ENCODE measurements at regions not wholly inside any gene's neighbourhood (a gene's known extent, or its start where the extent isn't known, plus 50 kb on each side); places are given as distances from the start of the nearest gene placed in this dataset.
A peak's percentile ranks its signal among the peaks of the same experiment; 100 is the strongest.

GRCh38 chr3:34544136-34544535 lies 745.7 kb downstream of the PDCD6IP start:
- no peak for DNase-seq

GRCh38 chr3:34547297-34547920 lies 749.0 kb downstream of the PDCD6IP start:
- DNase-seq: no peak

DNA sequence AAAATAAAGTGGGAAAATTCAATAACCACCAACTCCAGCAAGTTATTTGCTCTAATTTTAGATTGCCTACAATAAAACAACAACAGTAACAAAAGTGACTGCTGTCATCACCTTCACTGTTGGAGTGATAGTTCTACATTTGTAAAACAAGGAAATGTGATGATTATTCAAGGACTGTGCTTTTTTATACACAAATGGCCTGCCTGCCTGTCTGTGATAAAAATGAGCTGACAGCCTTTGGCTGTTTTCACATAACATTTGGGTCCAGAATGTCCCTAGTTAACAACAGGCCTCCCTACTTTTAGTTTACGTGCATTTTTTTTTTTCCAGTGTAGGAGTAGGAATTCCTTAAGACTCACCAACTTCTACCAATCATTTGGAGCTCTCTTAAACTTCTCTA lies 768.8 kb downstream of the PDCD6IP start:
- no peak for DNase-seq

- no peak for DNase-seq
Measured at GRCh38 chr3:34568766-34569165, 770.3 kb downstream of the PDCD6IP start.

DNA sequence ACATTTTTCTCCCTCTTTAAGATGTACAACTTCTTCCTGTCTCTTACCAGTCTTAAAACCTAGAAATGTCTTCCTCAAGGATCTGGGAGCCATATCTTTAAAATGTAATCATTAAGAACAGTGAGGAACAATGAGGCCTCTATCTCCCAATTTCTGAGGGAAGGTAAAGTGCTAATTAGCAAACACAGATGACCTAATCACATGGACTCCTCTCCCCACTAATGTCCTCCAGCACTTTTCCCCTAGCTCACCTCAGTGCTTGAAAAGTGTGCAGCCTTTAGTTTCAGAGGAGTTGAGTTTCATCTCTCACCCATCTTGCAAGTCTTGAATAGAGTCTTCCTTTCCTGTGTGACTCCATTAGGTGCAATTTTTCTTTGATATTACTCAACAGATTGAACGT lies 771.0 kb downstream of the PDCD6IP start:
- DNase-seq: no peak

DNA sequence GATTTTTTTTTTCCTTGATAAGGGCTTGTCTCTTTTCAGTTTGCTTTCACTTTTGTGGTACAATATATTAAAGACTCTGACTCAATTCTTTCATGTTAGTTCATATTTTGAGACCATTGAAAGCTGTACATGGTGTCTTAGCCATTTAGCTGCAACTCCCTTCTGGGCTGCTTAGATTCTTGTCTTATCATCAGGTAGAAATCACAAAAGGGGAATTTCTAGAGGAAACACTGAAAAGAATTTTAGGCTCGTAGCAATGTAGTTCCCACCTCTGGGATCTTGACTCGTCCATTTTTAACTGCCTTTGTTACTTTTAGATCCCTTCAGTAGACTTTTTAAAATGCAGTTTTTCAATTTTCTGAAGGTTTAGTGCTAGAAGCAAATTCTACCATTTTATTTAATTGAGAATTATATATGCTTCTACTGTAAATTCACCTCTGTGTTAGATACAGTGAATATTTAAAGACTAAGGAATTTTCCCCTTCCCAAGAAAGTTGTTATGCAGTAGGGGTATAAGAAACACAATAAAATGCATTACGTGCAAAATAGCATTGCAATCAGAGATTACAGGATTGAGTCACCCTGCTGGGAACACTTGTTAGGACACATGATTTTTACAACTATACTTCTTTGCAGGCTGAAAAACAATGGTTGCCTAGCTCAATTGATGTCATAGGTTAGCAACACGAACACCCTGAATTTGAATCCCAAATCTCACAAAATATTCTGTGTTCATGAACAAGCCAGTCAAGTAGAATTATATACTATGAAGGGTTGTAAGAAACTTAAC lies 772.7 kb downstream of the PDCD6IP start:
- DNase-seq: no peak

DNA sequence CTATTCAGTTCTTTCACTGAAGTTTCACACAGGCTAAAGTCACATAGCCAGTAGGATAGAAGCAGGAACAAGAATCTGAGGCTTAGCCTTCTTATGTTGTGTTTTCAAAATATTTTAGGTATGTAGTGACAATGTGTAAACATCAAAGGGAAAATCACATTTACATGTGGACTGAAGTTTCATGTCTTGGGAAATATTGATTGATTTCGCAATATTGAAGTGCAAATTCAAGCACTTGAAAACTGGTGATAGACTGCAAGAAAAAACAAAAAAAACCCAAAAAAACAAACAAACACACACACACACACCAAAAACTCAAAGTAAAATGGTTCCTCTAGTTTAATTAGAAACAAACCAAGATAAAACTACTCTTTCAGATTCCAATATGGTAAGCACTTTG lies 773.3 kb downstream of the PDCD6IP start:
- no peak for DNase-seq

GRCh38 chr3:34575776-34576175 lies 777.3 kb downstream of the PDCD6IP start:
- DNase-seq: no peak

DNA sequence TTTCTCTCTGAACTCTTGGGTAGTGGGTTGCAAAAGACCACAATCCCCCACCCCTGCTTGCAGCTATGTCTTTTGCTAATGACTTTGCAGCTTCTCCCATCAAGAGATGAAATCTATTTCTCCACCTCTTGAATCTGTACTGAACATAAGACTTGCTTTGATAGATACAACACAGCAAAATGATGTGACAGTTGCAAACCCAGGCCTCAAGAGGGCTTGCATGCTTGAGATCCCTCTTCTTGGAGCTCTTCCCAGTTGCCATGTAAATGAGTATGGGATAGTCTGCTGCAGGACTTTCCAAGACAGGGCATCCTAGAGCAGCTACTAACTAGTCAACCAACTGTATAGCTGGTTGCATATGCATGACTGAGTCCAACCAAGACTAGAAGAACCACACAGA lies 783.6 kb downstream of the PDCD6IP start:
- no peak for DNase-seq

- DNase-seq: no peak
Measured at GRCh38 chr3:34583451-34583850, 785.0 kb downstream of the PDCD6IP start.

DNA sequence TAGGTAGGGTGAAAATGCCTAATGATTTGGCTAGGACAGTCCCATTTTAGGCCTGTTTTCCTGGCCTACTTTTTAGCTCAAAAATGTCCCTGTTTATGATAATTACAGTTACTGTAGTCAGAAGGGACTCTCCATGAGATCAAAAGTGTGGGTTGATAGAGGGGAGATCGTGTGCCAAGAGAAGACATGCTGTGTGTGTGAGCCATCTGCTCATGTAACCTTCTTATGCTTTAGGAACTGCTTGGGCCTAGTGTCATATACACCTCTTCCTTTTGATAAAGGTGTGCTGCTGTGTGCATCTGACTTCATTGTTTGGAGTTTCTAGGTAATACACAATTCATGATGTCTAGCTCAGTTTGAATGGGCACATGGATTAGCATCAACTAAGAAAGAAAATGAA lies 786.5 kb downstream of the PDCD6IP start:
- no peak for DNase-seq

DNA sequence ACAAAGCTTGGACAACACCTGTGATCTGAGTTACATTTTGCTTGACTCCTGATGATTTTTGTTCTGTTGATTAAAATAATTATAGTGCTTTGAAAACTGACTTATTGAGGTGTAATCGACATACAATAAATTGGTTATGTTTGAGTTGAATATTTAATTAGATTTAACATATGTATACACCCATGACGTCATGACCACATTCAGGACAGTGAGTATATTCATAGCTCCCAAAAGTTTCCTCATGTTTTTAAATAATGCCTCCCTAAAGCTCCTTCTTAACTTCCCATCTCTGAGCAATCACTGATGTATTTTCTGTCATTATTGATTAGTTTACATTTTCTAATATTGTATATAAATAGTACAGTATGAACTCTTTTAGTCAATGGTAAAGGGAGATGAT lies 801.2 kb downstream of the PDCD6IP start:
- DNase-seq: no peak

DNA sequence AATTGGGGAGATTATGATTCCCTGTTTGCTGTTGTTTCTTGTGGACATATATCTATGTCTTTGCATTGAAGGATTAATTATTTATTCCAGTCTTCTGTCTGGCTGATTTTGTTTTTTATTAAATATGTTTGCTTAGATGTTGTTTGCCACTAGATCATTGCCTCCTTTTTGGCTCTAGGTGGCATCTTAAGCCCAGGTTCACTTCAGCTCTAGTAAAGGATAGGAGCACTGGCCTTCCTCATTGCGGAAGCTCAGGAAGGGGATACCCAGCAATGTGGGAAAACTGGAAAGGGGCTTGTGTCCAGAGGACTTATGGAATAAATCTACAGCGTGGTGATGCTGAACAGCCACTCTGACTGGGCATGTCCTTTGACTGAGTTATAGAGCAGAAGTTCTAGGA lies 821.6 kb downstream of the PDCD6IP start:
- DNase-seq: no peak

- DNase-seq: no peak
Measured at GRCh38 chr3:34626699-34627098, 828.3 kb downstream of the PDCD6IP start.

DNA sequence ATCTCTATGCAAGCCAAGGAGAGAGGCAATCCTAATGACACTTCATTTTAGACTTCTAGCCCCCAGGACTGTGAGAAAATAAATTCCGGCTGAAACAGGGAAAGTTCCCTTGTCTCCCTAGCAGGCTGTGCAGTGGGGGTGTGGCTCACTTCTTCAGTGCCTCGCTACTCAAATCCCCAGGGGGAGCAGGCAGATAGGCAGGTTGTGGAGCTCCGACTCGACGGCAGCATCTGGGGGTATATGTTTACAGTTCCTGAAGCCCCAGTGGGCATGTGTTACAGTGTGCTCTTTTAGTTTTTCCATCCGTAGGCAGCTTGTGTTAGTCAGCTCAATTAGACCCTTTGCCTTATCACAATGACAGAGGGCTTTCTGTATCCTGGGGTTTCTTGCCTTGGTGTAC lies 836.5 kb downstream of the PDCD6IP start:
- no peak for DNase-seq

DNA sequence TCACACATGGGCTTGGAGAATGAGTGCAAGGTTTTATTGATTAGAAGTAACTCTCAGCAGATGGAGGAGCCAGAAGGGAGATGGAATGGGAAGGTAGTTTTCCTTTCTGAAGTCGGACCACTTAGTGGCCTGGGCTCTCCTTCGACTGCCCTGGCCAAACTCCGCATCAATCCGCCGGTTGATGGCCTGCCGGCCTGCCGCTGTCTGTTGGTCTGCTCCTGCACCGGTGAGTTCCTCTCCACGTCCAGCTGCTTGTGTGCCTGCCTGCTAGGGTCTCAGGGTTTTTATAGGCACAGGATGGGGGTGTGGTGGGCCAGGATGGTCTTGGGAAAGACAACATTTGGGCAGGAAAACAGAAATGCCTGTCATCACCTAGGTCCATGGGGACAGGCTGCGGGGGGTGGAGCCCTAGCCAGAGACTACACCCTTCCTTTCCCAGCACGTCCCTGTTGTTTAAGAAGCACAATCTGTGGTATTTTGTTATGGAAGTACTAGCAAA lies 837.0 kb downstream of the PDCD6IP start:
- DNase-seq: no peak

- DNase-seq: peak; percentile 3
Measured at GRCh38 chr3:34646911-34647460, 848.6 kb downstream of the PDCD6IP start.

- no peak for DNase-seq
Measured at GRCh38 chr3:34650131-34650530, 851.7 kb downstream of the PDCD6IP start.

DNA sequence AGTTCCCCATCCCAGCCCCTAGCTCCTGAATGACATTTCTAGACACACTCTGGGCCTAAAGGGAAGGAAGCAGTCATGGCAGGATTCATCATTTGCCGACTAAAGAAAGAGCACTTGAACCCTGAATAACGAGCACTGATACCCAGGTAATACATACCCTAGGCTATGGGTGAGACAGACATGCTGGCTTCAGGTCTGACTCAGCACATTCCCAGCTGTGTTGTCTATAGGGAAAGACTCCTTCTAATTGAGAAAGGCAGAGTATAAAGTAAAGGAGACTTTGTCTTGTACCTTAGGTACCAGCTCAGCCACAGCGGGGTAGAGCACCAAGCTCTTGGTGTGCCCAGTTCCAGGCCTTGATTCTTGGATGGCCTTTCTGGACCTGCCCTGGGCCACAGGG lies 870.5 kb downstream of the PDCD6IP start:
- no peak for DNase-seq

GRCh38 chr3:34669490-34669889 lies 871.1 kb downstream of the PDCD6IP start:
- DNase-seq: no peak

GRCh38 chr3:34675383-34676120 lies 877.1 kb downstream of the PDCD6IP start:
- DNase-seq: peak; percentile 9

- peak; percentile 50 for DNase-seq
Measured at GRCh38 chr3:34676436-34676835, 878.0 kb downstream of the PDCD6IP start.

DNA sequence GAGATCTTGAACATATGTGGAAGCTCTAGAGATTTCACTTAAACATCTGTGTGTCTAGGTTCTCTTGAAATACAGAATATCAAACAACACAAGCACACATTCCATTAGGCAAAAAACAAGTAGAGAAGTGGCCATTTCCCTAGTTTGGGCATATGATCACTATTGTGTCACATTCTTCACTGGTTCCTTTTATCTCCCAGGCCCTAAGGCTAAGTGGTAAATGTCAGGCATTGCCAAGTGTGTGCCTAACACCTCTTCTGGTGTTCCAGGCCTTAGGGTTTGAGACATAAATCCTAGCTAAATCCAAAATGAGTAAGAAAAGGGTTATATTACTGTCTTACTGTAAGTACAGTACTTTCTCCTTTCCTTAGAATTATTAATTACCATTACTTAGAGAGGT lies 880.1 kb downstream of the PDCD6IP start:
- DNase-seq: no peak

All from fibroblast of skin of back (primary cell).